ENCODE measurements at regions not wholly inside any gene's neighbourhood (a gene's known extent, or its start where the extent isn't known, plus 50 kb on each side); places are given as distances from the start of the nearest gene placed in this dataset.
"Not testable (repeated sequence)": the region's sequence is repeated elsewhere in the genome, so short reads cannot be mapped to it uniquely, and the experiment has no call there.

DNA sequence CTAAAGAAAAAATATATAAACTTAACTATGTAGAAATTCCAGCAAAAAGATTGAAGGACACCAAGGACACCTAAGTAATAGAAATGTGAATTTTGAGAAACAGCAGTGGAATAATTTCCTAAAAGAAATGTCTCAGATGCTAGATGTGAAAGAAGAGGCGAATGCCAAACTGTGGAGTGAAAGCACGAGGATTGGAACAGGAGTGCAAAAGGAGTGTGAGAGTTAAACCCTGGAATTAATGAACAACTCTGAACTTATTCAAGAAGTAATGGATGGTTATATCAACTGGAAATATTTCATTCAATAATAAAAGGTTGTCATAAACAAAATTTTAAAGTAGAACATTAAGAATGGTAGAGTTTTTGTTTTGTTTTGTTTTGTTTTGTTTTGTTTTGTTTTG, 78.5 kb upstream of the SGIP1 start:
- DNase-seq (ENCODE audit: low read depth in 4 of 4, low spot score in 2 of 4): no peak

DNA sequence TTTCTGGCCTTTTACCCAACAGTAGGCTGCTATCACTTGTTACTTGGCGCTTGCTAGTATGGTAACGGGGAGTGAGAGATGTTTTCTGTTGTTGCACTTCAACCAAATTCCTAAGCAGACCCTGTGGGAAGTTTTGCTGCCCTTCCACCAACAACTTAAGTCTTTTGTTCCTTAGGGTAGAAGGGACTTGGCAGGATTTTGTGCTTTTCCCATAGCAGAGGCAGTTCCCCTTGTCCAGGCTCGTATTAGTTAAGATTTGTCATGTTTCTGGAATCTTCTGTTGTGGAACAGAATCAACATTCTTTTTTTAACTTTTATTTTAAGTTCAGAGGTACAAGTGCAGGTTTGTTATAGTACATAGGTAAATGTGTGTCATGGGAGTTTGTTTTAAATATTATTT, 73.2 kb upstream of the SGIP1 start:
- DNase-seq (ENCODE audit: low read depth in 4 of 4, low spot score in 2 of 4): no peak

DNA sequence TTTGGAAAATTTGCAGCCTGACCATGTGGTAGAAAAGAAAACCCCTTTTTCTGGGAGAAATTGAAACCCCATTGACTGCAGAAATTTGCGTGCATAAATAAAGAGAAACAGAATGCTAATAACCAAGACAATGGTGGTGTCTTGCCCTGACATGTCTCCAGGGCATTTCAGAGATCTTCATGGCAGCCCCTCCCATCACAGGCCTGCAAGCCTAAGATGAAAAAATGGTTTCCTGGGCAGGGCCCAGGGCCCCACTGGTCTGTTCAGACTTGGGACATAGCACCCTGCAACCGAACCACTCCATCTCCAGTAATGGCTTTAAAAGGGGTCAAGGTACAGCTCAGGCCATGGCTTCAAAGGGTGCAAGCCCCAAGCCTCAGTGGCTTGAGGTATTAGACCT, 71.6 kb upstream of the SGIP1 start:
- DNase-seq (ENCODE audit: low read depth in 4 of 4, low spot score in 2 of 4): no peak

DNA sequence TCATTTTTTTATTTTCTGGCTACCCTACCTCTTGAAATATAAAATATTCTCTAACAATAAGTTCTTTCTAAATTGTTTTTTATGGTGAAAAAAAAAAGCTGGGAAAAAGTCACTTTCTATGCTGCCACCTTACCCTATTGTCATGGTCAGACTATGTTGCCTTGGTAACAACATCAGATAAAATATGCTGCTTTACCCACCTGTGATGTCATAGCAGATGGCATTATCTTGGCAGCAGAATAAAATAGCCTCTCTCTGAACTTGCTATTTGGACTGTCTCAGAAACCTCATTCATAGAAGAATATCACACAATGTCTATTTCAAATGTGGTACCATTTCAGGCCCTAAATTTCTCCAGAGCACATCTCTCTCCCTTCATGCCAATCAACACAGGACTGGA, 69.6 kb upstream of the SGIP1 start:
- DNase-seq (ENCODE audit: low read depth in 4 of 4, low spot score in 2 of 4): no peak

- DNase-seq (ENCODE audit: low read depth in 4 of 4, low spot score in 2 of 4): no peak
These were observed 69.2 kb upstream of the SGIP1 start for GRCh38 chr1:66464802-66465201.

DNA sequence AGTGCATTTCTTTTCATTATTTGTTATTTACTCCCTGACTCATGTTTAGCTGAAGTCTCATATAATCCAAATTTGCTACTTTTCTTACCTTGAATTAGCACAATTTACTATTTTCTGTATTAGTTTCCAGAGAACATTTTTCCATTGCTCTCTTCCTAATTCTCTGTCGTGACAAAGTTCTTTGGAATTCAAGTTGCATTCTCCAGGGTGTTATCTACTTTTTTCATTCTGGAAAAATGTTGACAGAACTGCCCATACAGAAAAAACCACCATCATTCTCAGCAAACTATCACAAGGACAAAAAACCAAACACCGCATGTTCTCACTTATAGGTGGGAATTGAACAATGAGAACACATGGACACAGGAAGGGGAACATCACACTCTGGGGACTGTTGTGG, 67.3 kb upstream of the SGIP1 start:
- DNase-seq (ENCODE audit: low read depth in 4 of 4, low spot score in 2 of 4): not testable (repeated sequence)

- DNase-seq (ENCODE audit: low read depth in 4 of 4, low spot score in 2 of 4): no peak
These were observed 65.2 kb upstream of the SGIP1 start for GRCh38 chr1:66468722-66469121.

GRCh38 chr1:66475940-66476339, 58.0 kb upstream of the SGIP1 start:
- no peak for DNase-seq (ENCODE audit: low read depth in 4 of 4, low spot score in 2 of 4)

DNA sequence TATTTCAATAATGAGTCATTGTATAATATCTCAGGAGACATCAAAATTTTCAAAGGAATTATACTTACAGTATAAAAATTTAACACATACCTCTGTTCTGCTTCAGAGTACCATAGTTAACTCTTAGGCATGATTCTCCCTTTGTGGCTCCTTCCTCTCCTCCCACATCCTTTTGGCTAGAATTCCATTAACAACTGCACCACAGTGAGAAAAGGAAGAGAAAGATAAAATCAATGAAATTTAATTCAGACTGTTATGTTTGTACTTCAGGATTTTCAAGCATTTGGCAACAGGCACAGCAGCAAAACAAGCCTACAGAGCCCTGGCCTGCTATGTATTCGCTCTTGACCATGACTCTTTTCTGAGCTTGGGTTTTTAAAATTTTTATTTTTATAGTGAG, 57.2 kb upstream of the SGIP1 start:
- DNase-seq (ENCODE audit: low read depth in 4 of 4, low spot score in 2 of 4): no peak

DNA sequence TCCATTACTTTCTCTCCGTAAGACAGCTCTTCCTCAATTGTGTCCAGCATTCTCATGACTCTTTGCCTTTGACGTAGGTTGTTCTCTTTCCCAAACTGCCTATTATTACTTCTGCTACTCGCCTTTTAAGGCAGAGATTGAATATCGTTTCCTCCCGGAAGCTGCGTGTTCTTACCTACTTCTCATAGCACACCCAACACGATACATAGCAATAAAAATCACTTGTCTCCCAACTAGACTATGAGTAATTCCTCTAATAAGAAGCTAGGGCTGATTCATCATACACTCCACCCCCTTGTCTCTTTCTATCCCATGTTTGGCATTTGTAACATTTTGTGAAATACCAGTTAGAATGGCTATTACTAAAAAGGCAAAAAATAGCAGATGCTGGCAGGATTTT, 55.8 kb upstream of the SGIP1 start:
- DNase-seq (ENCODE audit: low read depth in 4 of 4, low spot score in 2 of 4): no peak

GRCh38 chr1:66480162-66480561, 53.8 kb upstream of the SGIP1 start:
- DNase-seq (ENCODE audit: low read depth in 4 of 4, low spot score in 2 of 4): no peak

- DNase-seq (ENCODE audit: low read depth in 4 of 4, low spot score in 2 of 4): not testable (repeated sequence)
These were observed 52.7 kb upstream of the SGIP1 start for GRCh38 chr1:66481215-66481614.

All from left renal cortex interstitium (tissue), 4 donors.